Mesenteric fat pad (tissue), 1 donor: ENCODE measurements at regions not wholly inside any gene's neighbourhood (a gene's known extent, or its start where the extent isn't known, plus 50 kb on each side); places are given as distances from the start of the nearest gene placed in this dataset.
"Not testable (repeated sequence)": the region's sequence is repeated elsewhere in the genome, so short reads cannot be mapped to it uniquely, and the experiment has no call there.

Experiments
- DNase-seq: peaks from one replicate; pipeline ENCODE4 v3.0.0-alpha.2; 2020; ENCODE audit warnings: low spot score
- donor health status: DM: yes; HTN: yes; CAD: no.

DNA sequence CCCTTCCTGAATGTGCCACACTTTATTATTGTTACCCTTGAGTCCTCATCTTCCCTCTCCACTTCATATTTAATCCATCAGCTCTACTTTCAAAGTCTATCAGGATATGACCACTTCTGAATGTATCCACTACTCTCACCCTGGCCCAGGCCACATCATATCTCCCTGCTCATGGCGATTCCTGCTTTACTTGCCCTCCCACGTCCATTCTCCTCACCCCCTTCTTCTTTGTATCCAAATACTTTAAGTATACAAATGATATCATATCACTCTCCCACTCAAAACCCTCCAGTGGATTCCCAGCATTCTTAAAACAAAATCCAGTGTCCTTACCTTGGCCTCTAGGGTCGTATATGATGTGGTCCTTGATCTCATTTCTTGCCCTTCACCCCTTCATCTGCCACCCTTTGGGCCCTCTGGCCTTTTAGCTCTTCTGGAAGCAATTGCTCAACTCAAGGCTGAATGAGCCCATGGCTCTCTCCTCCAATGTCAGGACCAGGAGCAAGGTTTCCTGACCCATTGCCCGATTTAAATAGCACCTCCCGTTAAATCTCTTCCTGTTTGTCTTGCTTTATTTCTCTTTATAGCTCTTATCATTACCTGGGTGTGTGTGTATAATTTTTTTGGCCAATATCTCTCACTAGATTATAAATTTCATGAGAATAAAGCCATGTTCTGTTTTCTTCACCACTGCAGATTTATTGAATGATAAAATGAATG, 205.9 kb upstream of the ECI2 start:
- no peak for DNase-seq

DNA sequence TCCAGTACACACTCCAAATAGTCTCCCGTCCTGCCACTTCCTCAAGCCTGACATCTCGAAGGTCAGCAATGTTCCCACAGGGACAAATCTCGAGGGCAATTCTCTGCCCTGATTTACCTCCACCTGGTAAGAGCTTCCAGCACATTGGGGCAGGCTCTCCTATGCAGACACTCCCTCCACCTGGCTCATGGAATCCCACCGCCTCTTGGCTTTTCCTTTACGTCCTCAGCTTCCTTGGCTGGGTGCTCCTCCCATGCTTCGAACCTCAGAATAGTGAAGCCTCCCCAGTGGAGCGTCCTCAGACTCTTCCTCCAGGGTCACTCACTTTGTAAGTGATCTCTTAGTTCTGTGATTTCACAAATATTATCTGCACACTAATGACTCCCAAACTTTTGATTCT, 205.2 kb upstream of the ECI2 start:
- DNase-seq, result no peak

DNA sequence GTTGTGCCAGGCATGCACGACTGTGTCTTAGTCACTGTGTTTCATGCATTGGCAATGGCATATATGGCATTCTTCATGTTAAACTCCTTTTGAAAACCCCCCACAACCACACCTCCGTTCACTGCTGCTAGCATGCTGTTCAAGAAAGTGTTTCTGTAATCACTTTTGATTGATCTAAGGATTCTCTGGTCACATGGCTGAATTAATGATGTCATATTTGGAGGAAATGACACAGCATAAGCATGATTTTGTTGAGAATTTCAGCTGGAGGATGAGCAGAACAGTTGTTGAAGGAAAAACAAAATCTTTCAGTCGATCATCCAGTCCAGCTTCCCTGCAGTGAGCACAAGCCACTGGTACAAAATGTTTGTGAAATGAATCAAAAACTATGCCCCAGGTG, 203.5 kb upstream of the ECI2 start:
- no peak for DNase-seq

GRCh38 chr6:4336778-4337442, 201.5 kb upstream of the ECI2 start:
- DNase-seq, result no peak

DNA sequence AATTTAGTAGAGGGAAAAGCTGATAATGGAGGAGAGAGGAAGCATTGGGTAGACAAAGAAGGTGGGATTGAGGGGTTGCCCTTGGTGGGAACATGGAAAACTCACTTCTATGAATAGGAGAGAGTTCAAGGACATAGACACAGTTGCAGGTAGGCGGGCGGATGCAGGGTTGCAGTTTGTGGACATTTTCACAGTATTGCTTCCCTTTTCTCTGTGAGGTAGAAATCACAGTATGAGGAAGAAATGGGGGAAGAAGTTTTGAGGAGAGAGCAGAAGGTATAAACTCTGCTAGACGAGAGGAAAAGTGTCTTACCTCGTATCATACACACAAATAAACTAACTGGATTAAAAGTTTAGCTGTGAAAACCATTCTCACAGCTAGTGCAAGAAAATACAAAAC, 200.7 kb upstream of the ECI2 start:
- DNase-seq, result no peak

GRCh38 chr6:4334158-4334740, 198.9 kb upstream of the ECI2 start:
- DNase-seq, result not testable (repeated sequence)

- DNase-seq, result no peak
Measured at GRCh38 chr6:4327841-4328240, 192.5 kb upstream of the ECI2 start.

GRCh38 chr6:4324746-4325145, 189.4 kb upstream of the ECI2 start:
- no peak for DNase-seq

DNA sequence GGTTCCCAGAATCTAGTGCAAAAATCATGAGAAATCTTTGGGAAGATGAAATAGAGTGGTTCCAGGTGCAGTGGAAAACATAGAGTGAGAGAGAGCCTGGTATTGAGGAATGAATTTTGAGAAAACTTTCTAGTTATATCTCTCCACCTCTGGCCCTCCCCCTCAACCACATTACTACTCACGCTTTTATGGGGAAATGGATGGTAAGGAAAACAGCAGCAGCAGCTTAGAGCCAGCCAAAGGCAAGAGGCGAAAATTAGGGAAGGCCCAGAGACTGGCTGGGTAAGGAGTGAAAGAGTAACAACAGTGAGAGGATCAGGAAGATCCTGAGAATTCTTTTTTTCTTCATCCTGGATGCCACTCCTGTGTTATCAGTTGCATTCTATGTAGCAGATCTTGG, 187.9 kb upstream of the ECI2 start:
- no peak for DNase-seq

DNA sequence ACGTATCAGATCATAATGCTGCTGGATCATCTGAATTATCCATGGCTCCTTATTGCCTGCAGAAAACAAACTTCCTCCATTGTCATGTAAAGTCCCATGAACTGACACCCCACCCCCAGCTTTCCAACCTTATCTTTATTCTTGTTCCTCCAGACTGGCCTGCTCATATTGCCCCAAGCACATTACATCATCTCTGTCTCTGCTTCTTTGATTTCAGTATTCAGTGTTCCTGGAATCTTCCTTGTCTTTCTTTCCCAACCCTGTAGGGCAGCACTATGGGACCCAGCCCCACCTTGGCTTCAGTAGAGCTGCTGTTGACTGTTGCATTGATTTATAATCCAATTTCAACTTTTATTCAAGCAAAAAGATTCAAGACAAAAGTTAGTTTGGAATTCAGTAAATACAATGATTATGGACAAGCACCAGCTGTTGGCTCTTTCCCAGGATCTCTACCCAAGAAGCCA, 187.5 kb upstream of the ECI2 start:
- DNase-seq, result no peak

DNA sequence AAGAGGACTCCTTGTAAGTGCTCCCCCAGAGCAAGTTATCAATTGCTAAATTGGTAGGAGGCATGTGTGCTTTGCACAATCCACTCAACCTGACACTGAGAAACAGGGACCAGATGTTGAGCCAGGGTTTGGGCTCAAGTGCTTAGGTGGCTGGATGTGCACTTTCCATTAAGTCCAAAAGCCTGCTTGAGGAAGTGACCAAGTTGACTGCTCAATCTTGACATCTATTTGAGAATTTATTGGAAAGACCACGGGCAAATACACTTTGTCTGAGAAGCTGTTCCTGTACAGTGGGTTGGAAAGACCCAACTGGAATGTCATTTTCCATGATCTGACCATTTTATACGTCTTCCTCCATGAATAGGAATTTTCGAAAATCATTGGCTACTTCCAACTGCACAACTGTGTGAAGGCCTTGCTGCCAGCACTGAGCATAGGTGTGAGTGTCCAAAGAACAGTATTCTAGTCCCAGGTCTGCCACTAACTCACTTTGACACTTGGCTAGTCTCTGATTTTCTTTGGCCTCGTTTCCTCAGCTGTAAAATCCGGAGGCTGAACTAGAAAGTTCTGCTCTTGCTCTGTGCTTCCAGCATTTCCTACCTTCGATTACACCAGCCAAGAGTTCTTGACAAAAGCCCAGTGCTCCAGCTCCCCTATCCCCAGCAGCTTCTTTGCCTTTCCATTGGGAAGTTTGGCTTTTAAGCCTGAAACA, 186.9 kb upstream of the ECI2 start:
- no peak for DNase-seq

GRCh38 chr6:4320860-4321259, 185.5 kb upstream of the ECI2 start:
- no peak for DNase-seq

DNA sequence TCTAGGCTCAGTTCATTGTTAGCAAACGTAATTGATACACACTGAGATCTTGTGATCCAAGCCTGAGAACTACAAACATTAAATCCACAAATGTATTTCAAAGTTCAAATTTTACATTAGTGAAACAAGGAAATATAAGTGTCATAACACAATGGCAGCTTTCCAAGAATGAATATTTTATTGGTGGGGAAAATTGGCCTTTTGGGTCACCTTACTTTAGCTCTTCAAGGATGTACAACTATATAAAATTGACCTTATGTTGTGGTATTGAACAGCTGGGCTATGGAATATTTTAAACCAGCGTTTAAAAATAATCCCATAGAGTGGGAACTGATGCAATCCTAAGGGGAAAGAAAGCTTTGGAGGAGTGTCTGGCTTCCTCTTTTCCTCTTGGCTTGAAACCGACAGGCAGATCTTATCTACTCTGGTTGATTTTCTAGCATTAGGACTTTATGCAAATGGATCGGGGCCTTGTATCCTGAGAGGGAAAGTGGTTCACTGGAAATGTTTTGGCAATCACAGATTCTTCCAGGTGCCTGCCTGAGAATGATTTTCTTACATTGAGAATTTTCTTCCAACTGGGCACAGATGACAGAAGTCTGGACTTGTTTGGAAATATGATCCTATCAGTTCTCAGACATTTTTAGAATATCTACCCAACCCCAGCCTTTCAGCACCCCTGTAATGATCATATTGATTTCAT, 184.8 kb upstream of the ECI2 start:
- no peak for DNase-seq

DNA sequence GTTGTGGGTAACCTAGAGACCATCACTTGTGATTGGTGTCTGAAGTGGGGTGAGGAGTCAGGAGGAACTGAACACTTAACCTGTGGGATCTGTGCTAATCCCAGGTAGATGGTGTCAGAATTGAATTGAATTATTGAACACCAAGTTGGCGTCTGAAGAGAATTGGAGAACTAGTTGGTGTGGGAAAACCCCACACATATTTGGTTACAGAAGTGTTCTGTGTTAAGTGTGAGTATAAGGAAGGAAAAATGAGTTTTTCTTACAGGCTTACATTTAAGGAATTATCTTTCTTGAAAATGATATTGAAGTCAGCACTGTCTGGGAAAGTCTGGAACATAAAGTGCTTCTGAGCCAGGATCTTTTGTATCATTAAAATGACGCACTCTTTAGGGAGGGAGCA, 182.9 kb upstream of the ECI2 start:
- DNase-seq, result no peak

- no peak for DNase-seq
Measured at GRCh38 chr6:4316867-4317400, 181.6 kb upstream of the ECI2 start.

GRCh38 chr6:4314201-4314707, 178.9 kb upstream of the ECI2 start:
- DNase-seq, result no peak

DNA sequence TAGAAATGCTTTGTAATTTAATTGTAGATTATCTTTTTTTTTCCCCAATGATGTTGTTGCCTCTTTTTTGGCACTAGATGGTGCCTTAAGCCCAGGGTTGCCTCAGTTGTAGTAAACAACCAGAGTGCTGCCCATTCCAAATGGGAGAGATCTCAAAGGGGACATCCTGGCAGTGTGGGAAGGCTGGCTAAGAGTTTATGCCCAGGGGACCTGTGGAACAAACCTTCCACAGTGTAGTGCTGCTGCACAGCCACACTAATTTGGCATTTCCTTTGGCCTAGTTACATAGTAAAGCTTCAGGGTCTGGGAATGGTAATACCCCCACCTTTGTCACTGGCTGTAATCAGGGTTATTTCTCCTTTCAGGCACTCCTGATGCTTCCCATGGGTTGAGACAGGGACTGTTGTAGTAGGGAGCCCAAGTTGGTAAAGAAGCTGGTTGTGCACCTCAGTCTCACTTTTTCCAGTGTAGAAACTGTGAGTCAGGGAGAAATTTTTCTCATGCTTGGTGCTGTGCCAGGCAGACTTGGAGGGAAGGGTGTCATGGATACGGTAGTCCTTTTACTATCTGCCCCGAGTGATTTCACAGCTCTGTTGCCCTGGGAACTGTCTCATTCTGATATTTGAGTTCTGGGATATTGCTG, 177.8 kb upstream of the ECI2 start:
- no peak for DNase-seq

DNA sequence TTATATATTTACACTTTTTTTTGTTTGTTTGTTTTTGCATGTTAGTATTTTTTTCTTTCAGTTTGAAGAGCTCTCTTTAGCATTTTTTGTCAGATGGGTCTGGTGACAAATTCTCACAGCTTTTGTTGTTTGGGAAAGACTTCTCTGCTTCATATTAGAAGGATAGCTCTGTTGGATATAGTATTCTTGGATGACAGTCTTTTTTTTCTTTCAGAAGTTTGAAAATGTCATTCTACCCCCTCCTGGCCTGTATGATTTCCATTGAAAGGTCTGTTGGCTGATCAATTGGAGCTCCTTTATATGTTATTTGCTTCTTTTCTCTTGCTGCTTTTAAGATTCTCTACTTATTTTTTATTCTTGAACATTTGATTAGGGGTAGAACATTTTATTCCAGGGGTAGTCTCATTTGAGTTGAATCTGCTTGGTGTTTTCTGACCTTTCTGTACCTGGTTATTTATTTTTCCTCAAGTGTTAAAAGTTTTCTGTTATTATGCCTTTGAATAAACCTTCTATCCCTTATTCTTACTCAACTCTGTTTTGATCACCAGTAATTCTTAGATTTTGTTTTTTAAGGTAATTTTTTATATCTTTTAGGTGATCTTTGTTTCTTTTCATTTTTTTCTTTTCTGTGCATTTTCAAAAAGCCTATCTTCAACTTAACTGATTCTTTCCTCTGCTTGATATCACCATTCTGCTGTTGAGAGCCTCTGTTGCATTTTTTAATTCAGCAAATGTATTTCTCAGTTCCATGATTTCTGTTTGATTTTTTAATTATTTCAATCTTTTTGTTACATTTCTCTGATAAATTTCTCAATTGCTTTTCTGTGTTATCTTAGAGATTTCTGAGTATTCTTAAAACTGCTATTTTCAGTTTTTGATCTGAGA, 176.8 kb upstream of the ECI2 start:
- DNase-seq, result no peak

- DNase-seq, result no peak
Measured at GRCh38 chr6:4309540-4309939, 174.2 kb upstream of the ECI2 start.
